HG02763 (cell line): ENCODE measurements at regions not wholly inside any gene's neighbourhood (a gene's known extent, or its start where the extent isn't known, plus 50 kb on each side); places are given as distances from the start of the nearest gene placed in this dataset.

ENCODE experiments used
- ATAC-seq: cut with Tn5 transposase; IDR thresholded peaks from one replicate; pipeline ENCODE4 v1.9.1; 2021; ENCODE audit warnings: mild to moderate bottlenecking, moderate library complexity; ENCODE audit not compliant: unreplicated experiment

- no peak for ATAC-seq
Observed at GRCh38 chr6:68400396-68400795, 234.7 kb upstream of the ADGRB3 start.

GRCh38 chr6:68391953-68392352, 243.1 kb upstream of the ADGRB3 start:
- ATAC-seq = no peak

- ATAC-seq = no peak
Observed at GRCh38 chr6:68372991-68373390, 262.1 kb upstream of the ADGRB3 start.

DNA sequence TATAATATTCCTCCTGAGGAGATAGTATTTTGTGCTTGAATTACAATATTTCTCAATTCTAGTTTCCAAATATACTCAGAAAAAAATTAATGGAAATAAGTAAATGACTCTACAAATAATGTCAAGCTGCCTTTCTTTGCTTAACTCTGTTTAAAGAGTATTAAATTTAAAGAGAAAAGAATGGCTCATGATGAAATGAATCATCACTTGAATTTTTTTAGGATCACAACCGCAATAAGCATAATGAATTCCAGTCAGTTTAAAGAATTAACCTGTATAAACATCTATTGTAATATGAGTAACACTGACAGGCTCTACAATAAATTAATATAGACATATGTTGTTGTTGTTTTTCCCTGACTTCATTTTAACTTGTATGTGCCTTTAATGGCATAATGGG, 266.2 kb upstream of the ADGRB3 start:
- ATAC-seq = no peak

GRCh38 chr6:68364271-68364805, 270.7 kb upstream of the ADGRB3 start:
- ATAC-seq = no peak

- ATAC-seq = peak; percentile 71
Observed at GRCh38 chr6:68343901-68344300, 291.2 kb upstream of the ADGRB3 start.

- no peak for ATAC-seq
Observed at GRCh38 chr6:68342286-68342685, 292.8 kb upstream of the ADGRB3 start.

GRCh38 chr6:68339488-68340131, 295.5 kb upstream of the ADGRB3 start:
- no peak for ATAC-seq

DNA sequence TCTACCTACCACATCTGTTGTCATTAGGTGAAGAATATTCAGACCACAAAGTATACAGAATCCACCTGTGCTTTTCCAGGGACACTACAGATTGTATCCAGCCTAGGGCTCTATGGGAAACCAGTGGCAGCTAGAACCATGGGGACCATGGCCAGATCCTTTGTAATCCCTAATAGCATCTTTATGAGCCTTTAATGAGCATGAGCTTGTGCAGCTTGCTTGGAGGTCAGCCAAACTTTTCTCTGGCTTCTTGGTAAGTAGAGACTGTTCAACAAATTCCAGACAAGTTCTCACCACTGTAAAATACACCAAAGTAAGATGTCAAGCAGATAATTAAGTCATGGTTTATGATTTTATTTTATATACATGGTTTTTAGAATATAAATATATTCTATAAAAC, 301.6 kb upstream of the ADGRB3 start:
- no peak for ATAC-seq

DNA sequence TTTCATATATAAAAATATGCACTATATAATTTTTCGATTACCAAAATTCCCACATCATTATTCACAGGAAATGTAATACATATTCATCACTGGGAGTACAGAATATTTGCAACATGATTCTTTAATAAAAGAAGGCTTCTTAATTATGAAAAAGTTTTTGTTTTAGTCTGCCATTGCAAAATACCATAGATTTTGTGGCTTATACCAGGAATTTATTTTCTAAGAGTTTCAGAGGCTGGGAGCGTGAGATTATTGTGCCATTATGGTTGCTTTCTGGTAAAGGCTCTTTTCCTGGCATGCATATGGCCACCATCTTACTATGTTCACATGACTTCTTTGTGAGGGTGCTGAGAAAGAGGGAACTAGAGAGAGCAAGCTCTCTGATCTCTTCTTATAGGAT, 306.9 kb upstream of the ADGRB3 start:
- no peak for ATAC-seq

DNA sequence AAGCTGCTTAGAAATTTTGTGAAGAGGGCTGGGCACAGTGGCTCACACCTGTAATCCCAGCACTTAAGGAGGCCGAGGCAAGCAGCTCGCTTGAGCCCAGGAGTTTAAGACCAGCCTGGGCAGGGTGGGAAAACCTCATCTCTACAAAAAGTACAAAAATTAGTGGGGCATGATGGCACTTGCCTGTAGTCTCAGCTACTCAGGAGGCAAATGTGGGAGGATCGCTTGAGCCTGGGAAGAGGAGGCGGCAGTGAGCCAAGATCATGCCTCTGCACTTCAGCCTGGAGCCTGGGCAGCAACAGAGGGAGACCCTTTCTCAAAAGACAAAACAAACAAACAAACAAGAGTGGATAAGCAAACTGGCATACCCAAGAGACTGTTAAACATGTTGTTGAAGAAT, 308.3 kb upstream of the ADGRB3 start:
- ATAC-seq = no peak

DNA sequence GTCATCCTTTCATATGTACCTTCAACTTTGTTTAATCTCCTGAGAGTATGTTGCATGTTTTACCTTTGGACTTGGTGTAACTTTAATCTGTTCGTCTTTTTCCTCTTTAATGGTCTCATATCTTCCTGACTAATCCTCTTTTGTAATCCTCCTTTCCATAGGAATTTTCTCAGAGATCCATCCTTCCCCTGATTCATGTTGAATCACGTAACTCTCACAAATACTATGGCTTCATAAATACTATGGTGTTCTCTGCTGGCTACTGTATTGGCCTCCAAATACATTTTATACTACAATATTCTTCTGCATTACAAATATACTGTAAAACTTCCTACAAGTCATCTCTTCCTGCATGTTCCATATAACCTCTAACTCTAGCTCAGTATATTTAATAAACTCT, 317.7 kb upstream of the ADGRB3 start:
- no peak for ATAC-seq

GRCh38 chr6:68313911-68314310, 321.2 kb upstream of the ADGRB3 start:
- no peak for ATAC-seq

- no peak for ATAC-seq
Observed at GRCh38 chr6:68307301-68307700, 327.8 kb upstream of the ADGRB3 start.

DNA sequence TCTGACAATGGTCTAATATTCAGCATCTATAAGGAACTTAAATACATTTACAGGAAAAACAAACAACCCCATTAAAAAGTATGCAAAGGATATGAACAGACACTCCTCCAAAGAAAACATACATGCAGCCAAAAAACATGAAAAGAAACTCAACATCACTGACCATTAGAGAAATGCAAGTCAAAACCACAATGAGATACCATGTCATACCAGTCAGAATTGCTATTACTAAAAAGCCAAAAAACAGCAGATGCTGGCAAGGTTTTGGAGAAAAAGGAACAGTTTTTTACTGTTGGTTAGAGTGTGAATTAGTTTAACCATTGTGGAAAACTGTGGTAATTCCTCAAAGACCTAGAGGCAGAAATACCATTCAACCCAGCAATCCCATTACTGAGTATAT, 339.0 kb upstream of the ADGRB3 start:
- no peak for ATAC-seq

GRCh38 chr6:68282646-68283045, 352.4 kb upstream of the ADGRB3 start:
- no peak for ATAC-seq

DNA sequence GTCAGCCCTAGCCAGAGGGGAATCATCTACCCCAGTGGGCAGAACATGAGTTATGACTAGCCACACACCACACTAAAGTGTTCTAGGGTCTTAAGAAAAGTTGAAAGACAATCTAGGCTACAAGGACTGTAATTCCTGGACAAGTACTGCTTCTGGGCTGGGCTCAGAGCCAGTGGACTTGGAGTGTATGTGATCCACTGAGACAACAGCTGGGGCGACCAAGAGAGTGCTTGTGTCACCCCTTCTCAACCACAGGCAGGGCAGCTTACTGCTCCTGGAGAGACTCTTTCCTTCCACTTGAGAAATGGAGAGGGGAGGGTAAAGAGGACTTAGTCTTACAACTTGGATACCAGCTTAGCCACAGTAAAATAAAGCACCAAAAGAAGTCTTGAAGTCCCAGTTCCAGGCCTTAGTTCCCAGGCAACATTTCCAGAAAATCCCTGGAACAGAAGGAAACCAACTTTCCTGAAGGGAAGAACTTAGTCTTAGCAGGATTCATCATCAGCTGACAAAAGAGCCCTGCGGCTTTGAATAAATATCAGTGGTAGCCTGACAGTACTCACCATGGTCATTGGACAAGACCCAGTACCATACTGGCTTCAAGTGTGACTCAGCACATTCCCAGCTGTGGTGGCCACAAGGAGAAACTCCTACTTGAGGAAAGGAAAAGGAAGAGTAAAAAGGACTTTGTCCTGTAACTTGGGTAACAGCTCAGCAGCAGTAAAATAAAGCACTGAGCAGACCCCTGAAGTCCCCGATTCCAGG, 355.1 kb upstream of the ADGRB3 start:
- ATAC-seq = no peak

- ATAC-seq = no peak
Observed at GRCh38 chr6:68273297-68273696, 361.8 kb upstream of the ADGRB3 start.

- no peak for ATAC-seq
Observed at GRCh38 chr6:68256391-68256790, 378.7 kb upstream of the ADGRB3 start.

- ATAC-seq = no peak
Observed at GRCh38 chr6:68252632-68253031, 382.4 kb upstream of the ADGRB3 start.

- ATAC-seq = no peak
Observed at GRCh38 chr6:68247782-68248181, 387.3 kb upstream of the ADGRB3 start.

DNA sequence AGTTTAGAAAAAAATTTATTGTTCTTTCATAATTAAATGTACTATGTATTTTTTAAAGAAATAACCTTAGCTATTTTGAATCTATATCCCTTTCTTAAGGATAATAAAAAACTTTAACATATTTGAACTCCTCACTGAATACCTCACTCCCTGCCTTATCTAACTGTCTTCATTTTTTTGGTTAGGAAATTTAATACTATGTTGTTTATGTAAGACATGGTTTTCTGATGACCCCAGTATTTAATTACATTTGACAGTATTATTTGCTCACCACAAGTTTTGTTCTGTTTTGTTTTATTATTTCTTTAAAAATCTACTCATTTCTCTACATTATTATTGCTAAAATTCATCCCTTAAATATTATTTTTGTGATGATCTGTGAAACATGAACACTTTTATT, 394.4 kb upstream of the ADGRB3 start:
- no peak for ATAC-seq
